ENCODE measurements at regions not wholly inside any gene's neighbourhood (a gene's known extent, or its start where the extent isn't known, plus 50 kb on each side); places are given as distances from the start of the nearest gene placed in this dataset.

DNA sequence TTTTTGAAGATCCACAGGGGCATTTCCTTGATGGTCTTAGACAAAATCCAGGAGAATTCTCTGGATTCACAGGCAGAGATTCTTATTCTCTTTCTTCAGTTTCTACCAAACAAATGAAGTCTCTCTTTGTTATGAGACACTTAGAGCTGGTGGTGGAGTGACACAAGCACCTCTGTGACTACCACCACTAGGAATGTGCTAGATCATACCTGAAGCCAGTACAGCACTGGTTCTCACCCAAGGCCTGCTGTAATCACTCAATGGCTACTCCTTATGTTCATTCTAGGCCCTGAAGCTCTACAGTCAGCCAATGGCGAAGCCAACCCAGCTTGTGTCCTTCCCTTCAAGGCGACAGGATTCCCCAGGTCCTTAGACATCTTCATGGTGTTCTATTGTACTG lies 482.3 kb downstream of the TRAM1L1 start:
- H2BK120ac ChIP-seq (ENCODE audit: low read depth, low read length) = no peak overlapping the region
- no peak overlapping the region for H3K4ac ChIP-seq (ENCODE audit: low read depth, low read length)
- H2BK20ac ChIP-seq (ENCODE audit: low read depth, low read length) = no peak overlapping the region
- no peaks in the 10 kb centered on the region for H3K4me1 ChIP-seq (ENCODE audit: control insufficient read depth, insufficient read depth, low read length)
- TF ChIP-seq MAFK (IDR thresholded peaks at IDR 0.05; ENCODE audit: low read depth, low read length) (no peak), CEBPB (IDR thresholded peaks at IDR 0.05; ENCODE audit: low read depth, low read length) (no peak), SMC3 (IDR thresholded peaks at IDR 0.05; ENCODE audit: low read depth, low read length) (no peak), POLR2A (IDR thresholded peaks at IDR 0.05; ENCODE audit: low read depth, low read length) (no peak), BHLHE40 (IDR thresholded peaks at IDR 0.05; ENCODE audit: low read depth, low read length) (no peak), RFX5 (IDR thresholded peaks at IDR 0.05; ENCODE audit: low read depth, low read length) (no peak), FOS (IDR thresholded peaks at IDR 0.05; ENCODE audit: low read depth, low read length) (no peak), CHD1 (IDR thresholded peaks at IDR 0.05; ENCODE audit: low read depth, low read length) (no peak), MAZ (IDR thresholded peaks at IDR 0.05; ENCODE audit: borderline replicate concordance, low read depth, low read length) (no peak), RAD21 (IDR thresholded peaks at IDR 0.05; ENCODE audit: low read length) (no peak), MXI1 (IDR thresholded peaks at IDR 0.05; ENCODE audit: borderline replicate concordance, low read depth, low read length) (no peak), RCOR1 (IDR thresholded peaks at IDR 0.05; ENCODE audit: insufficient replicate concordance, low read length) (no peak), NFE2L2 (IDR thresholded peaks at IDR 0.05; ENCODE audit: low read depth, low read length) (no peak)
- TF ChIP-seq, protein P1, sequence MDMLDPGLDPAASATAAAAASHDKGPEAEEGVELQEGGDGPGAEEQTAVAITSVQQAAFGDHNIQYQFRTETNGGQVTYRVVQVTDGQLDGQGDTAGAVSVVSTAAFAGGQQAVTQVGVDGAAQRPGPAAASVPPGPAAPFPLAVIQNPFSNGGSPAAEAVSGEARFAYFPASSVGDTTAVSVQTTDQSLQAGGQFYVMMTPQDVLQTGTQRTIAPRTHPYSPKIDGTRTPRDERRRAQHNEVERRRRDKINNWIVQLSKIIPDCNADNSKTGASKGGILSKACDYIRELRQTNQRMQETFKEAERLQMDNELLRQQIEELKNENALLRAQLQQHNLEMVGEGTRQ (IDR thresholded peaks at IDR 0.05; ENCODE audit: low read depth, low read length) = no peak
- TF ChIP-seq, protein P2, sequence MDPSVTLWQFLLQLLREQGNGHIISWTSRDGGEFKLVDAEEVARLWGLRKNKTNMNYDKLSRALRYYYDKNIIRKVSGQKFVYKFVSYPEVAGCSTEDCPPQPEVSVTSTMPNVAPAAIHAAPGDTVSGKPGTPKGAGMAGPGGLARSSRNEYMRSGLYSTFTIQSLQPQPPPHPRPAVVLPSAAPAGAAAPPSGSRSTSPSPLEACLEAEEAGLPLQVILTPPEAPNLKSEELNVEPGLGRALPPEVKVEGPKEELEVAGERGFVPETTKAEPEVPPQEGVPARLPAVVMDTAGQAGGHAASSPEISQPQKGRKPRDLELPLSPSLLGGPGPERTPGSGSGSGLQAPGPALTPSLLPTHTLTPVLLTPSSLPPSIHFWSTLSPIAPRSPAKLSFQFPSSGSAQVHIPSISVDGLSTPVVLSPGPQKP (IDR thresholded peaks at IDR 0.05; ENCODE audit: borderline replicate concordance, low read depth, low read length) = no peak
- TF ChIP-seq, protein P3, sequence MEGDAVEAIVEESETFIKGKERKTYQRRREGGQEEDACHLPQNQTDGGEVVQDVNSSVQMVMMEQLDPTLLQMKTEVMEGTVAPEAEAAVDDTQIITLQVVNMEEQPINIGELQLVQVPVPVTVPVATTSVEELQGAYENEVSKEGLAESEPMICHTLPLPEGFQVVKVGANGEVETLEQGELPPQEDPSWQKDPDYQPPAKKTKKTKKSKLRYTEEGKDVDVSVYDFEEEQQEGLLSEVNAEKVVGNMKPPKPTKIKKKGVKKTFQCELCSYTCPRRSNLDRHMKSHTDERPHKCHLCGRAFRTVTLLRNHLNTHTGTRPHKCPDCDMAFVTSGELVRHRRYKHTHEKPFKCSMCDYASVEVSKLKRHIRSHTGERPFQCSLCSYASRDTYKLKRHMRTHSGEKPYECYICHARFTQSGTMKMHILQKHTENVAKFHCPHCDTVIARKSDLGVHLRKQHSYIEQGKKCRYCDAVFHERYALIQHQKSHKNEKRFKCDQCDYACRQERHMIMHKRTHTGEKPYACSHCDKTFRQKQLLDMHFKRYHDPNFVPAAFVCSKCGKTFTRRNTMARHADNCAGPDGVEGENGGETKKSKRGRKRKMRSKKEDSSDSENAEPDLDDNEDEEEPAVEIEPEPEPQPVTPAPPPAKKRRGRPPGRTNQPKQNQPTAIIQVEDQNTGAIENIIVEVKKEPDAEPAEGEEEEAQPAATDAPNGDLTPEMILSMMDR (conservative IDR thresholded peaks at IDR 0.05; ENCODE audit: low read depth, low read length) = no peak
- CTCF ChIA-PET = no interaction called here
- no peak overlapping the region for H3K23ac ChIP-seq (ENCODE audit: low read depth, low read length)
- H3K27ac ChIP-seq (ENCODE audit: insufficient read depth, low read length) = no peak overlapping the region
- H3K4me2 ChIP-seq (ENCODE audit: low read depth, low read length) = no peak overlapping the region
- H3K56ac ChIP-seq (ENCODE audit: extremely low read depth, insufficient read depth, low read length) = no peak overlapping the region
- no peak overlapping the region for H4K5ac ChIP-seq (ENCODE audit: low read depth, low read length)
- H4K91ac ChIP-seq (ENCODE audit: insufficient read depth, low read depth, low read length) = no peak overlapping the region
- H3K36me3 ChIP-seq (ENCODE audit: control insufficient read depth, insufficient read depth, low read length) = no peaks in the 10 kb centered on the region
- H3K9me1 ChIP-seq (ENCODE audit: insufficient read depth, low read length) = no peaks in the 10 kb centered on the region
- dilution Hi-C loops (cut with HindIII; ENCODE audit: low sequenced_read_pairs, unreplicated experiment) = no loop called here
- intact Hi-C loops (cut with micrococcal nuclease) = no loop called here
- no peak for DNase-seq
- no peak overlapping the region for H4K8ac ChIP-seq (ENCODE audit: low read depth in 2 of 2, low read length in 2 of 2)
- H3K9ac ChIP-seq (ENCODE audit: low read depth, low read length) = no peak overlapping the region
- no peak overlapping the region for H2AK5ac ChIP-seq (ENCODE audit: low read depth, low read length)
- no peak overlapping the region for H3K4me3 ChIP-seq (ENCODE audit: insufficient read depth, low read depth, low read length)
- no TSS peak for BruUV-seq (replicated peaks)
- H2AK9ac ChIP-seq (replicated peaks; ENCODE audit: low read depth, low read length, poor library complexity) = no peak overlapping the region
- in situ Hi-C loops (cut with MboI; ENCODE audit: low sequenced_read_pairs) = no loop called here
- POLR2A ChIA-PET (ENCODE audit: unreplicated experiment) = no interaction called here
- 0% methylated on average over 1 of the region's 2 CpGs; no CpG with 5 or more reads in 1 of the 2 experiments for WGBS, 2 experiments (ENCODE audit: extremely low coverage in 2 of 2, insufficient read length in 1 of 2)
- no peak overlapping the region for H2BK15ac ChIP-seq (ENCODE audit: low read depth, low read length)
- ATAC-seq (ENCODE audit: low read depth) = no peak
- H3K9me3 ChIP-seq (ENCODE audit: control insufficient read depth, insufficient read depth, low read length) = peaks cover 22% of the 10 kb centered on the region
- no peak overlapping the region for H2AFZ ChIP-seq (replicated peaks; ENCODE audit: low read length, poor library complexity)
- H2BK5ac ChIP-seq (ENCODE audit: low read depth, low read length, poor library complexity, severe bottlenecking) = no peak overlapping the region
- H3K18ac ChIP-seq (ENCODE audit: low read depth, low read length) = no peak overlapping the region
- H3K14ac ChIP-seq (replicated peaks; ENCODE audit: low read depth, low read length) = no peak overlapping the region
- no peaks in the 10 kb centered on the region for H3K27me3 ChIP-seq (ENCODE audit: control insufficient read depth, insufficient read depth, low read length)
- H3K79me1 ChIP-seq (ENCODE audit: low read depth in 1 of 2, low read length in 2 of 2) = no peaks in the 10 kb centered on the region
- no peaks in the 10 kb centered on the region for H4K20me1 ChIP-seq (ENCODE audit: insufficient read depth, low read length)

All from IMR-90 (cell line).